Astrocyte of the spinal cord (primary cell): ENCODE measurements at regions not wholly inside any gene's neighbourhood (a gene's known extent, or its start where the extent isn't known, plus 50 kb on each side); places are given as distances from the start of the nearest gene placed in this dataset.

Experiments
- DNase-seq: peaks from one replicate; pipeline ENCODE4 v3.0.0; 2011; ENCODE audit warnings: low read depth, low spot score
- H3K4me3 ChIP-seq: 2 replicates; pipeline ENCODE4 v1.5.1; 2011; ENCODE audit warnings: low read depth, mild to moderate bottlenecking, low read length, moderate library complexity
- CTCF ChIP-seq: IDR thresholded peaks from 2 replicates; pipeline ENCODE4 v1.5.1; 2012; ENCODE audit warnings: low read depth, mild to moderate bottlenecking, low read length, inconsistent platforms
- in situ Hi-C: cut with HindIII; loops from 2 replicates; pipeline ENCODE4 v1.10.0; 2017; ENCODE audit warnings: low sequenced_read_pairs

- H3K4me3 ChIP-seq = no peak overlapping the region
- no peak for TF ChIP-seq CTCF
- in situ Hi-C loops = no loop called here
- DNase-seq = no peak
Observed at GRCh38 chr22:45107671-45108070, 56.1 kb upstream of the NUP50 start.

- in situ Hi-C loops = no loop called here
- no peak for TF ChIP-seq CTCF
- H3K4me3 ChIP-seq = no peak overlapping the region
- DNase-seq = no peak
Observed at GRCh38 chr22:45112136-45112879, 51.4 kb upstream of the NUP50 start.
